B cell (primary cell): ENCODE measurements at regions not wholly inside any gene's neighbourhood (a gene's known extent, or its start where the extent isn't known, plus 50 kb on each side); places are given as distances from the start of the nearest gene placed in this dataset.

ENCODE experiments used
- ATAC-seq: fragments of 200-7000 bp; cut with Tn5 transposase; one replicate; pipeline ENCODE4 v1.10.0; 2021; ENCODE audit warnings: low read depth, mild to moderate bottlenecking, moderate number of reproducible peaks, moderate library complexity
- CTCF ChIA-PET: fragments of 350-600 bp; sonication (Branson Sonifier 250); formaldehyde crosslinking; loops from one replicate; lab custom pipeline; 2021; ENCODE audit warnings: antibody characterized with exemption, inconsistent platforms; lab: Charles Lee
- POLR2A ChIA-PET: fragments of 350-600 bp; sonication (Branson Sonifier 250); formaldehyde crosslinking; loops from one replicate; lab custom pipeline; 2021; ENCODE audit warnings: antibody characterized with exemption; lab: Charles Lee
- DNase-seq: peaks from one replicate; pipeline ENCODE4 v3.0.0; 2013
- H2AFZ ChIP-seq: 2 replicates; pipeline ENCODE4 v1.6.1; 2012; ENCODE audit warnings: mild to moderate bottlenecking, low read depth, low read length; ENCODE audit not compliant: insufficient read depth, poor library complexity, severe bottlenecking
- H3K27ac ChIP-seq, 2 donors: 1 replicate in 1 of 2; 2 replicates in 1 of 2; pipeline ENCODE4 v1.5.1; 2012 to 2013; ENCODE audit warnings: low read length in 2 of 2, mild to moderate bottlenecking in 2 of 2, moderate library complexity in 1 of 2
- H3K27me3 ChIP-seq, 4 experiments: fragments of 200-600 bp in 1 of 4; sonication (generic) in 1 of 4; replicated peaks in 1 of 4; 1 replicate in 2 of 4; 2 replicates in 2 of 4; pipeline versions ENCODE4 v1.6.1 to v1.7.0; 2013 to 2016; ENCODE audit warnings: low read length in 3 of 4, mild to moderate bottlenecking in 2 of 4, mixed read lengths in 1 of 4, moderate library complexity in 1 of 4; ENCODE audit not compliant: insufficient read depth in 4 of 4, control insufficient read depth in 3 of 4; ENCODE audit errors: control extremely low read depth in 1 of 4
- H3K36me3 ChIP-seq, 2 experiments: replicated peaks in 1 of 2; 1 replicate in 1 of 2; 2 replicates in 1 of 2; pipeline versions ENCODE4 v1.6.1 to v1.7.1; 2013; ENCODE audit warnings: low read length in 1 of 2; ENCODE audit not compliant: insufficient read depth in 2 of 2, control insufficient read depth in 1 of 2; ENCODE audit errors: control extremely low read depth in 1 of 2, extremely low read depth in 1 of 2
- H3K4me1 ChIP-seq, 2 donors: fragments of 200-600 bp in 1 of 2; sonication (generic) in 1 of 2; 1 replicate in 1 of 2; 2 replicates in 1 of 2; pipeline versions ENCODE4 v1.5.1 to v1.6.1; 2013 to 2017; ENCODE audit warnings: low read length in 2 of 2; ENCODE audit not compliant: control insufficient read depth in 2 of 2, insufficient read depth in 2 of 2
- H3K4me2 ChIP-seq: replicated peaks from 2 replicates; pipeline ENCODE3; 2012; ENCODE audit warnings: mild to moderate bottlenecking, low read depth, low read length; ENCODE audit not compliant: poor library complexity, severe bottlenecking
- H3K4me3 ChIP-seq, 5 experiments: fragments of 200-600 bp in 1 of 5; sonication (generic) in 1 of 5; 1 replicate in 3 of 5; 2 replicates in 2 of 5; pipeline versions ENCODE4 v1.5.1 to v1.7.0; 2011 to 2016; ENCODE audit warnings: low read length in 4 of 5, mild to moderate bottlenecking in 4 of 5, low read depth in 2 of 5, control low read depth in 1 of 5, moderate library complexity in 1 of 5; ENCODE audit not compliant: insufficient read depth in 1 of 5; ENCODE audit errors: control extremely low read depth in 1 of 5, extremely low read depth in 1 of 5
- H3K79me2 ChIP-seq: fragments of 200-600 bp; sonication (generic); one replicate; pipeline ENCODE4 v1.6.0; 2016; ENCODE audit warnings: low read length; ENCODE audit not compliant: control insufficient read depth, insufficient read depth
- H3K9ac ChIP-seq: fragments of 200-600 bp; sonication (generic); 2 replicates; pipeline ENCODE4 v1.6.1; 2017; ENCODE audit warnings: mild to moderate bottlenecking, low read length, moderate library complexity
- H3K9me3 ChIP-seq, 3 donors: one replicate each; pipeline versions ENCODE4 v1.6.1 to v1.7.1; 2013; ENCODE audit warnings: low read length in 2 of 3; ENCODE audit not compliant: control insufficient read depth in 2 of 3, insufficient read depth in 1 of 3; ENCODE audit errors: control extremely low read depth in 1 of 3
- H4K20me1 ChIP-seq: 2 replicates; pipeline ENCODE4 v1.6.0; 2012; ENCODE audit warnings: mild to moderate bottlenecking, low read length; ENCODE audit not compliant: insufficient read depth, control insufficient read depth, poor library complexity, severe bottlenecking
- H3K27ac Mint-ChIP-seq: one replicate; pipeline ENCODE4 v1.8.0; 2021; ENCODE audit warnings: mixed read lengths
- H3K27me3 Mint-ChIP-seq: one replicate; pipeline ENCODE4 v1.8.0; 2021; ENCODE audit warnings: mixed read lengths
- H3K4me1 Mint-ChIP-seq: one replicate; pipeline ENCODE4 v1.8.0; 2021; ENCODE audit warnings: mixed read lengths
- H3K4me3 Mint-ChIP-seq: one replicate; pipeline ENCODE4 v1.8.0; 2021; ENCODE audit warnings: mixed read lengths
- H3K9me3 Mint-ChIP-seq: one replicate; pipeline ENCODE4 v1.8.0; 2022; ENCODE audit warnings: mixed read lengths; ENCODE audit not compliant: insufficient read depth
- CTCF ChIP-seq: fragments of 200-600 bp; IDR thresholded peaks from one replicate; pipeline ENCODE4 v1.8.0; 2022; ENCODE audit warnings: antibody characterized with exemption, mild to moderate bottlenecking
- EZH2 ChIP-seq: IDR thresholded peaks from 2 replicates; pipeline ENCODE4 v1.6.1; 2012; ENCODE audit warnings: borderline replicate concordance, low read depth, mild to moderate bottlenecking, moderate library complexity, low read length; ENCODE audit not compliant: insufficient read depth, poor library complexity, severe bottlenecking
- WGBS: methylation state at CpG from one replicate; pipeline ENCODE4 v1.1.5; 2013; ENCODE audit warnings: missing lambda C conversion rate; ENCODE audit not compliant: insufficient coverage; 5-methylcytosine and 5-hydroxymethylcytosine counted together
- intact Hi-C: fragments of 100-400 bp; cut with micrococcal nuclease; formaldehyde crosslinking; loops from one replicate; pipeline ENCODE4 v1.10.0; 2022

GRCh38 chr1:38536089-38536488 is 323.5 kb downstream of the RRAGC start:
- H3K36me3 ChIP-seq, result no peaks in the 10 kb centered on the region
- H3K9me3 ChIP-seq, result no peaks in the 10 kb centered on the region
- DNase-seq, result no peak
- intact Hi-C loops, result no loop called here
- H2AFZ ChIP-seq, result no peak overlapping the region
- H3K4me3 Mint-ChIP-seq, result no peak overlapping the region
- H3K9me3 Mint-ChIP-seq, result no peaks in the 10 kb centered on the region
- no peaks in the 10 kb centered on the region for H3K79me2 ChIP-seq
- POLR2A ChIA-PET, result no interaction called here
- H3K9ac ChIP-seq, result no peak overlapping the region
- H3K4me3 ChIP-seq, result no peak overlapping the region
- no peaks in the 10 kb centered on the region for H3K4me1 ChIP-seq
- H4K20me1 ChIP-seq, result no peaks in the 10 kb centered on the region
- 100% methylated on average over 3 of the region's 4 CpGs for WGBS
- peaks cover 0 to 2% (median 0%) of the 10 kb centered on the region in 4 experiments for H3K27me3 ChIP-seq
- H3K27ac ChIP-seq, result no peak overlapping the region
- CTCF ChIA-PET, result interaction anchor here (0.5 kb wide), 1 partner anchor 464 kb away, joined by 3 read pairs; no protein-coding TSS in a partner anchor
- no peak overlapping the region for H3K27ac Mint-ChIP-seq
- TF ChIP-seq CTCF (no peak), EZH2 (no peak)
- ATAC-seq, result no peak
- H3K27me3 Mint-ChIP-seq, result peaks cover 12% of the 10 kb centered on the region
- H3K4me2 ChIP-seq, result no peak overlapping the region
- peaks cover 6% of the 10 kb centered on the region for H3K4me1 Mint-ChIP-seq

GRCh38 chr1:38534473-38534823 is 325.1 kb downstream of the RRAGC start:
- POLR2A ChIA-PET, result no interaction called here

More at GRCh38 chr1:38534473-38534823, 325.1 kb downstream of the RRAGC start:
- Histone ChIP-seq H2AFZ (no peak overlapping the region), H3K4me3 (no peak overlapping the region), H3K79me2 (no peaks in the 10 kb centered on the region), H3K27ac (no peak overlapping the region), H3K36me3 (no peaks in the 10 kb centered on the region), H3K27me3 (peaks cover 0 to 2% (median 0%) of the 10 kb centered on the region in 4 experiments), H3K4me2 (no peak overlapping the region), H3K9ac (no peak overlapping the region), H4K20me1 (no peaks in the 10 kb centered on the region), H3K9me3 (no peaks in the 10 kb centered on the region), H3K4me1 (no peaks in the 10 kb centered on the region)
- DNase-seq (no peak), ATAC-seq (no peak)
- CTCF ChIA-PET, result no interaction called here
- Mint-ChIP-seq H3K4me3 (no peak overlapping the region), H3K27ac (no peak overlapping the region), H3K27me3 (peaks cover 12% of the 10 kb centered on the region), H3K4me1 (no peaks in the 10 kb centered on the region), H3K9me3 (no peaks in the 10 kb centered on the region)
- no peak for TF ChIP-seq EZH2
- TF ChIP-seq CTCF, result no peak
- WGBS, result 96% methylated on average over 6 of the region's 7 CpGs
- intact Hi-C loops, result no loop called here
